H1 (cell line): ENCODE measurements at regions not wholly inside any gene's neighbourhood (a gene's known extent, or its start where the extent isn't known, plus 50 kb on each side); places are given as distances from the start of the nearest gene placed in this dataset.
"Not testable (repeated sequence)": the region's sequence is repeated elsewhere in the genome, so short reads cannot be mapped to it uniquely, and the experiment has no call there.

Experiments used
- ATF3 ChIP-seq: IDR thresholded peaks from 2 replicates; pipeline ENCODE4 v1.6.1; 2011; ENCODE audit warnings: low read depth, mild to moderate bottlenecking, low read length; ENCODE audit not compliant: insufficient read depth
- CBX8 ChIP-seq: fragments of 300-800, 300-1000 bp; sonication (generic); IDR thresholded peaks from 2 replicates; pipeline ENCODE4 v1.7.1; 2016; ENCODE audit warnings: low read depth, low read length, borderline replicate concordance
- CEBPB ChIP-seq: IDR thresholded peaks from 2 replicates; pipeline ENCODE4 v1.6.1; 2012; ENCODE audit warnings: low read depth, low read length
- CTCF ChIP-seq, 3 experiments: IDR thresholded peaks; 1 replicate in 2 of 3; 2 replicates in 1 of 3; pipeline versions ENCODE4 v1.5.1 to v1.6.1; 2011; ENCODE audit warnings: low read length in 3 of 3, mild to moderate bottlenecking in 3 of 3, inconsistent platforms in 2 of 3, low read depth in 1 of 3, moderate library complexity in 1 of 3; ENCODE audit not compliant: insufficient read depth in 1 of 3; ENCODE audit errors: control extremely low read depth in 1 of 3
- EP300 ChIP-seq, 2 experiments: IDR thresholded peaks; 1 replicate in 1 of 2; 2 replicates in 1 of 2; pipeline ENCODE4 v1.6.1; 2011 to 2012; ENCODE audit warnings: low read depth in 2 of 2, low read length in 2 of 2, mild to moderate bottlenecking in 2 of 2, borderline replicate concordance in 1 of 2, inconsistent platforms in 1 of 2, moderate library complexity in 1 of 2
- EZH2 ChIP-seq: fragments of 200-600 bp; sonication (generic); IDR thresholded peaks from 2 replicates; pipeline ENCODE4 v1.7.1; 2012; ENCODE audit warnings: low read depth, mild to moderate bottlenecking, moderate library complexity, low read length, inconsistent platforms; ENCODE audit not compliant: severe bottlenecking
- JUND ChIP-seq: IDR thresholded peaks from 2 replicates; pipeline ENCODE4 v1.6.1; 2011; ENCODE audit warnings: mild to moderate bottlenecking, improper control_type of control experiment, low read length
- MAX ChIP-seq: IDR thresholded peaks from 2 replicates; pipeline ENCODE4 v1.6.1; 2012; ENCODE audit warnings: inconsistent platforms
- POLR2A ChIP-seq, 2 experiments: IDR thresholded peaks; 1 replicate in 1 of 2; 2 replicates in 1 of 2; pipeline ENCODE4 v1.6.1; 2011; ENCODE audit warnings: low read depth in 2 of 2, low read length in 2 of 2, mild to moderate bottlenecking in 2 of 2; ENCODE audit errors: control extremely low read depth in 1 of 2
- POLR2AphosphoS5 ChIP-seq: IDR thresholded peaks from 2 replicates; pipeline ENCODE4 v1.6.1; 2011; ENCODE audit warnings: low read depth, low read length
- RNF2 ChIP-seq: fragments of 200-900, 300-1000 bp; sonication (generic); IDR thresholded peaks from 2 replicates; pipeline ENCODE4 v1.7.1; 2016; ENCODE audit warnings: borderline replicate concordance, low read depth, mild to moderate bottlenecking, antibody characterized with exemption, low read length; ENCODE audit not compliant: poor library complexity, severe bottlenecking; ENCODE audit errors: missing control alignments
- SP2 ChIP-seq: IDR thresholded peaks from 2 replicates; pipeline ENCODE4 v1.6.1; 2012; ENCODE audit warnings: mild to moderate bottlenecking, low read length, inconsistent platforms
- TEAD4 ChIP-seq: IDR thresholded peaks from 2 replicates; pipeline ENCODE4 v1.6.1; 2012; ENCODE audit warnings: low read depth, low read length, inconsistent platforms, mixed read lengths
- YY1 ChIP-seq: IDR thresholded peaks from 2 replicates; pipeline ENCODE4 v1.6.1; 2011; ENCODE audit warnings: low read depth, mild to moderate bottlenecking, low read length

GRCh38 chr7:156517858-156518257, 122.7 kb upstream of the RNF32 start:
- TF ChIP-seq EP300 (IDR thresholded peaks at IDR 0.05; ENCODE audit: borderline replicate concordance in 1 of 2, low read depth in 2 of 2, low read length in 2 of 2); RNF2; CBX8; YY1; POLR2AphosphoS5; ATF3; CTCF (IDR thresholded peaks at IDR 0.05; ENCODE audit: control extremely low read depth in 1 of 3, insufficient read depth in 1 of 3, low read depth in 1 of 3, low read length in 3 of 3); POLR2A (IDR thresholded peaks at IDR 0.05; ENCODE audit: control extremely low read depth in 1 of 2, low read depth in 2 of 2, low read length in 2 of 2); EZH2; TEAD4; SP2; JUND; CEBPB; MAX: not testable (repeated sequence)
